ENCODE measurements at regions not wholly inside any gene's neighbourhood (a gene's known extent, or its start where the extent isn't known, plus 50 kb on each side); places are given as distances from the start of the nearest gene placed in this dataset.

DNA sequence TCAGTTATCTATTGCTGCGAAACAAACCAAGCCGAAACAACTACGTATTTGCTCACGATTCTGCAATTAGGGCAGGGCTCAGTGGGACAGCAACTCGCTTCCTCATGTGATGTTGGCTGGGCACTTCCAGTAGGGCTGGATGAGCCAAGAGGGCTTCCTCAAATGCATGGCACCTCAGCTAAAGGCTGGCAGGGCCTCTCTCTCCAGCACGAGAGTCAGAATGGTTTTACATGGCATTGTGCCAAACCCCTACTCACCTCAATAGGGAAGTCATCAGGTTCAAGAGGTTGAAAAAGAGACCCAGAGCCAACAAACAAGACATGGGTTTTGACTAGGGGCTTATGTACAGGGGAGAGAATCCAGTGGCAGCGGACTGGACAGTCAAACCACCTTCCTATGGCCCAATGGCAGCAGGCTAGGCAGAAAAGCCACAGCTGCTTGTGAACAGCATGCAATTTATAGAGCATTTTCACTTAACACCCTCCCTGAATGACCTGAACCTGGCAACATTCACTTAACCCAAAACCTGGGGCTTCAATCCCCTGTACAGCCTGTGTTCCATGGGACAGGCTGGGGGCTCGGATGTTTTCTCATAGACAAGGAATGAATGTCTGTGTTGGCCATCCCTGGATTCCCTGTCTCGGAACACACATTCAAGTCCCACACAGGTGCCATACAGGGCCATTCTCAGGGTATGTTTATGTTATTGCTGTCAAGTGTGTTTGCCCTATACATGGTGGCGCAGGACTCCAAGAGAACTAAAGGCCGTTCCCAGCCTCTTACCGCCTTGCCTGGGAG is 154.2 kb upstream of the NAV2 start:
- no peak for DNase-seq (ENCODE audit: low read depth)
- TF ChIP-seq, protein P1, sequence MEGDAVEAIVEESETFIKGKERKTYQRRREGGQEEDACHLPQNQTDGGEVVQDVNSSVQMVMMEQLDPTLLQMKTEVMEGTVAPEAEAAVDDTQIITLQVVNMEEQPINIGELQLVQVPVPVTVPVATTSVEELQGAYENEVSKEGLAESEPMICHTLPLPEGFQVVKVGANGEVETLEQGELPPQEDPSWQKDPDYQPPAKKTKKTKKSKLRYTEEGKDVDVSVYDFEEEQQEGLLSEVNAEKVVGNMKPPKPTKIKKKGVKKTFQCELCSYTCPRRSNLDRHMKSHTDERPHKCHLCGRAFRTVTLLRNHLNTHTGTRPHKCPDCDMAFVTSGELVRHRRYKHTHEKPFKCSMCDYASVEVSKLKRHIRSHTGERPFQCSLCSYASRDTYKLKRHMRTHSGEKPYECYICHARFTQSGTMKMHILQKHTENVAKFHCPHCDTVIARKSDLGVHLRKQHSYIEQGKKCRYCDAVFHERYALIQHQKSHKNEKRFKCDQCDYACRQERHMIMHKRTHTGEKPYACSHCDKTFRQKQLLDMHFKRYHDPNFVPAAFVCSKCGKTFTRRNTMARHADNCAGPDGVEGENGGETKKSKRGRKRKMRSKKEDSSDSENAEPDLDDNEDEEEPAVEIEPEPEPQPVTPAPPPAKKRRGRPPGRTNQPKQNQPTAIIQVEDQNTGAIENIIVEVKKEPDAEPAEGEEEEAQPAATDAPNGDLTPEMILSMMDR (IDR thresholded peaks at IDR 0.05; ENCODE audit: low read length, missing control alignments) = no peak
- H3K4me3 ChIP-seq (replicated peaks; ENCODE audit: low read depth, low read length) = no peak overlapping the region

GRCh38 chr11:19557720-19558140 is 154.9 kb upstream of the NAV2 start:
- TF ChIP-seq, protein P1 (IDR thresholded peaks at IDR 0.05; ENCODE audit: low read length, missing control alignments) = peak; percentile 90
- no peak overlapping the region for H3K4me3 ChIP-seq (replicated peaks; ENCODE audit: low read depth, low read length)
- DNase-seq (ENCODE audit: low read depth) = peak; percentile 75

DNA sequence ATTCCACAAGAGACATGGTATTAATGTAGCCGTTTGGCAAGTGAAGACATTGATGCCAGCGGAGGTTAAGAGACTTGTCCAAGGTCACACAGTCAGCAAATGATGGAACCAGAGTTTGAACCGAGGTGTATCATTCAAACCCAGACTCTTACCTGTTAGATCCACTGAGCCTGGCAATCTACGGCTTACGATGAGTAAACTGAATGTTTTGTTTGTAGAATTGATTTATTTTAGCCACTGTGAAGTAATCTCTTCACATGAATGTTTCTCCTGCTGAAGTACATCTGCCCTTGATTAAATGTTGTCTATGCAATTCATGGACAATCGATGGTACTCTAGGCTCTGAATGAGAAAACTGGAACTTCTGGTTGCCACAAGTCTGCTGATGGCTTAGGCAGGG is 155.5 kb upstream of the NAV2 start:
- TF ChIP-seq, protein P1 (IDR thresholded peaks at IDR 0.05; ENCODE audit: low read length, missing control alignments) = no peak
- no peak for DNase-seq (ENCODE audit: low read depth)
- H3K4me3 ChIP-seq (replicated peaks; ENCODE audit: low read depth, low read length) = no peak overlapping the region

DNA sequence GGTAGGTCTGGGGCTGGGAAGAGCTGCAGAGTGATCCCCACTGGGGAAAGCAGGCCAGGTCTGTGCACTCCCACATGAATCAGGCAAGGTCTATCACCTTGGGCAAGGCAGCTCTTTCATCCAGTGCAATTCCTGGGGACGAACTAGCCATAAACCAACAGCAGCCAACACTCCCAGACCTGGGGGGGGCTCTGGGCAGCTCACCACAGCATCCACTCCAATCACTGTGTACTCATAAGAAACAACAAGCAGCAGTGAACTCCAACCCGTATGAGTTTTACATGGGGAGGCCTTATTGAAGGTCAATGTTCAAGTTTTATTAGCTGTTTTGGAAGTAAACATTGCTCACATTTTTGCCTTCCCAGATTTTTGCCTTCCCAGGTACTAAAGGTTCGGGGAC is 157.4 kb upstream of the NAV2 start:
- no peak overlapping the region for H3K4me3 ChIP-seq (replicated peaks; ENCODE audit: low read depth, low read length)
- no peak for DNase-seq (ENCODE audit: low read depth)
- TF ChIP-seq, protein P1 (IDR thresholded peaks at IDR 0.05; ENCODE audit: low read length, missing control alignments) = no peak

- DNase-seq (ENCODE audit: low read depth) = peak; percentile 81
- no peak overlapping the region for H3K4me3 ChIP-seq (replicated peaks; ENCODE audit: low read depth, low read length)
- TF ChIP-seq, protein P1 (IDR thresholded peaks at IDR 0.05; ENCODE audit: low read length, missing control alignments) = peak; percentile 84
Observed at GRCh38 chr11:19553683-19554333, 158.8 kb upstream of the NAV2 start.

DNA sequence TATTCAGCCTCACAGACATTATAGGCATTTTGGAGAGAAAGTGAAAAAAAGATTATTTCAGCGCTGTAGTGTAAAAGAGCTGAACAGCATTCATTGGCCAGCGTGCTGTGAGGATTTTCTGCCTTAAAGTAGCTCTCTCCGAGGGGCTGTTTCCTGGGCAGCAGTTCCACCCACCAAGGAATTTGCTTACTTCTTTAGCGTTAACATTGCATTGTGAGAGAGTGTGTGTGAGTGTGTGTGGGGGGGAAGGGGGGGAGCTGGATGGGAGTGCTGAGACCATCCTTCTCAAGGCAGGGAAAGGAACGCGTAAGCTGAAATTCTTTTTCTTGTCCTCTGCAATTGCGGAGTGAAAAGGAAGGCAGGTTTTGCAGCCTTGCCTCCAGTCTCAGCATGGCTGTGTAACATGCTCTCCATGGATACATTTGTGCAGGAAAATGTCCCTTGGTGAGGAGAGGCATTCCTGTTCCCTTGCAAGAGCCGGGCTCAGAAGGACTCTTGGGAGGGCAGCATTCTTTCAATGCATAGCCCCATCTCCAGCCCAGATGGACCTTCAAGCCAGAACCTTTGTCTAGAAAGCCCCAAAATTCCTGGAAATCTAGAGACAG is 159.9 kb upstream of the NAV2 start:
- TF ChIP-seq, protein P1 (IDR thresholded peaks at IDR 0.05; ENCODE audit: low read length, missing control alignments) = no peak
- no peak for DNase-seq (ENCODE audit: low read depth)
- no peak overlapping the region for H3K4me3 ChIP-seq (replicated peaks; ENCODE audit: low read depth, low read length)
